Loucy (cell line): ENCODE measurements at regions not wholly inside any gene's neighbourhood (a gene's known extent, or its start where the extent isn't known, plus 50 kb on each side); places are given as distances from the start of the nearest gene placed in this dataset.

Source experiments
- H2AFZ ChIP-seq: fragments of 200-600 bp; sonication (generic); 2 replicates; pipeline ENCODE4 v1.6.0; 2016; ENCODE audit warnings: antibody characterized with exemption, mild to moderate bottlenecking, low read length, moderate library complexity
- H3F3A ChIP-seq: fragments of 200-600 bp; 2 replicates; pipeline ENCODE4 v1.6.0; 2016; ENCODE audit warnings: antibody characterized with exemption, low read depth, mild to moderate bottlenecking
- H3K27me3 ChIP-seq: fragments of 200-600 bp; sonication (generic); 2 replicates; pipeline ENCODE4 v1.6.1; 2014; ENCODE audit warnings: low read length, mild to moderate bottlenecking; ENCODE audit not compliant: insufficient read depth, poor library complexity, severe bottlenecking
- H3K36me3 ChIP-seq: fragments of 200-600 bp; sonication (generic); 2 replicates; pipeline ENCODE4 v1.6.1; 2016; ENCODE audit warnings: low read length; ENCODE audit not compliant: insufficient read depth
- H3K4me1 ChIP-seq: fragments of 200-600 bp; sonication (generic); 2 replicates; pipeline ENCODE4 v1.5.1; 2014; ENCODE audit warnings: low read length, mild to moderate bottlenecking; ENCODE audit not compliant: insufficient read depth, poor library complexity, severe bottlenecking
- H3K4me2 ChIP-seq: fragments of 200-600 bp; sonication (generic); 2 replicates; pipeline ENCODE4 v1.6.0; 2014; ENCODE audit warnings: antibody characterized with exemption, low read length, low read depth, mild to moderate bottlenecking; ENCODE audit not compliant: poor library complexity, severe bottlenecking
- H3K4me3 ChIP-seq: fragments of 200-600 bp; sonication (generic); 2 replicates; pipeline ENCODE4 v1.5.1; 2014; ENCODE audit warnings: low read length, mild to moderate bottlenecking, mixed read lengths; ENCODE audit not compliant: poor library complexity, severe bottlenecking
- H3K79me2 ChIP-seq: fragments of 200-600 bp; sonication (generic); 2 replicates; pipeline ENCODE4 v1.6.1; 2014; ENCODE audit warnings: low read length; ENCODE audit not compliant: insufficient read depth
- H3K9ac ChIP-seq: fragments of 200-600 bp; sonication (generic); 2 replicates; pipeline ENCODE4 v1.6.0; 2014; ENCODE audit warnings: mild to moderate bottlenecking, low read depth, low read length, moderate library complexity; ENCODE audit not compliant: poor library complexity, severe bottlenecking
- H3K9me2 ChIP-seq: fragments of 200-600 bp; sonication (generic); replicated peaks from 2 replicates; pipeline ENCODE4 v1.6.1; 2016; ENCODE audit warnings: low read depth, low read length, mixed read lengths
- H3K9me3 ChIP-seq: fragments of 200-600 bp; sonication (generic); 2 replicates; pipeline ENCODE4 v1.6.1; 2014; ENCODE audit warnings: mild to moderate bottlenecking, antibody characterized with exemption, low read length, low read depth; ENCODE audit not compliant: insufficient read depth
- H4K20me1 ChIP-seq: fragments of 200-600 bp; sonication (generic); 2 replicates; pipeline ENCODE4 v1.6.0; 2014; ENCODE audit warnings: antibody characterized with exemption, low read length, mild to moderate bottlenecking; ENCODE audit not compliant: insufficient read depth, poor library complexity, severe bottlenecking
- EZH2phosphoT487 ChIP-seq: fragments of 200-600 bp; IDR thresholded peaks from 2 replicates; pipeline ENCODE4 v1.6.1; 2018; ENCODE audit warnings: antibody characterized with exemption, mild to moderate bottlenecking, moderate library complexity, borderline replicate concordance
- TF ChIP-seq, protein P1 (sequence below): fragments of 200-600 bp; sonication (generic); conservative IDR thresholded peaks from 2 replicates; pipeline ENCODE4 v1.5.1; 2014; ENCODE audit warnings: mild to moderate bottlenecking, antibody characterized with exemption, low read length

DNA sequence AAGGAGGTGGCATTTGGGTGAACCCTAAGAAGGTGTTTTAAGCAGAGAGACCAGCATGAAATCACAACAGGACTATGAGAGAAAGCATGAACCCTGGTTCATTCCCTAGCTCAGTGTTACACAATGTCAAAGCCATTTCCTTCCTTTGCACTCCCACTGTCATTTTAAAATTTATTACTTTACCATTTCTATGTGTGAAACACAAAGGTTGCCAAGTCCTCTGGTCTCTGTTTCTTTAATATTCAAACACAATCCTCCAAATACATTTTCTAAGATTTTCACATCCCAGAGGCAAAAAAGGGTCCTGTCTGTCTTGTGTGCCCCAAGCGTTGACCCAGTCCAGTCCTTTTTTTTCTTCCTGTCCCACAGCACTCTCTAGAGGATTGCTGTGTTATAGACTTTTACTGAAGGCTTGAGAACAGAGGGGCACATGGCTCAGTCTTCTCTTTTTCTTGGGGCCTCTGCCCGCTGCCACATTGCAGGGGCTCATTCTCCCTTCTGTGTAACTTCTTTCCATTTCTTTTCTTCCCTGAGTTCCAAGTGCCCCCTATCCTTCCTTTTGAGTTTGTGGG is 78.6 kb upstream of the SLC28A3 start:
- Histone ChIP-seq H3K79me2 (no peaks in the 10 kb centered on the region), H3K27me3 (no peaks in the 10 kb centered on the region), H3K9me3 (peaks cover 6% of the 10 kb centered on the region; the same call in 1 of the 2 replicates), H4K20me1 (no peaks in the 10 kb centered on the region), H3K4me3 (no peak overlapping the region), H3K36me3 (no peaks in the 10 kb centered on the region), H3K4me2 (no peak overlapping the region), H3K4me1 (no peaks in the 10 kb centered on the region), H2AFZ (no peak overlapping the region), H3K9me2 (no peaks in the 10 kb centered on the region), H3F3A (no peaks in the 10 kb centered on the region), H3K9ac (no peak overlapping the region)
- TF ChIP-seq EZH2phosphoT487 = no peak
- TF ChIP-seq, protein P1, sequence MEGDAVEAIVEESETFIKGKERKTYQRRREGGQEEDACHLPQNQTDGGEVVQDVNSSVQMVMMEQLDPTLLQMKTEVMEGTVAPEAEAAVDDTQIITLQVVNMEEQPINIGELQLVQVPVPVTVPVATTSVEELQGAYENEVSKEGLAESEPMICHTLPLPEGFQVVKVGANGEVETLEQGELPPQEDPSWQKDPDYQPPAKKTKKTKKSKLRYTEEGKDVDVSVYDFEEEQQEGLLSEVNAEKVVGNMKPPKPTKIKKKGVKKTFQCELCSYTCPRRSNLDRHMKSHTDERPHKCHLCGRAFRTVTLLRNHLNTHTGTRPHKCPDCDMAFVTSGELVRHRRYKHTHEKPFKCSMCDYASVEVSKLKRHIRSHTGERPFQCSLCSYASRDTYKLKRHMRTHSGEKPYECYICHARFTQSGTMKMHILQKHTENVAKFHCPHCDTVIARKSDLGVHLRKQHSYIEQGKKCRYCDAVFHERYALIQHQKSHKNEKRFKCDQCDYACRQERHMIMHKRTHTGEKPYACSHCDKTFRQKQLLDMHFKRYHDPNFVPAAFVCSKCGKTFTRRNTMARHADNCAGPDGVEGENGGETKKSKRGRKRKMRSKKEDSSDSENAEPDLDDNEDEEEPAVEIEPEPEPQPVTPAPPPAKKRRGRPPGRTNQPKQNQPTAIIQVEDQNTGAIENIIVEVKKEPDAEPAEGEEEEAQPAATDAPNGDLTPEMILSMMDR = no peak

DNA sequence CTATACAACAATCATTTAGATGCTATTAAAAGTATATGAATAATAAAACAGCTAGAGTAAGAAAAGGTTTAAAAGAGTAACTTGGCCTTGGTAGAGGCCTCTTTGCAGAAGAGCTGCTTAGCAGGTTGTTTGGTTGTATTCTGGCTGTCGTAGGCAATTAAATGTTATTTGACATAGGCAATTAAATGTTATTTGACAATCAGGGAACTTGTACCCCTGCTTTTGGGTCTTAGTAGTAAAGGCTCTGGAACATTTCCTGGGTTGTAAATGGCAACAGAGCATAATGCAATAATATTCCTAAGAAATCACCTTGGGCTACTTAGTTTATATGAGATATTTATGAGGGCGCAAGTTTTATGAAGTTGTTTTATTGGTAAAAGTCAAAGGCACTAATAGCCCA is 84.4 kb upstream of the SLC28A3 start:
- H3K79me2 ChIP-seq = no peaks in the 10 kb centered on the region
- H3K36me3 ChIP-seq = no peaks in the 10 kb centered on the region
- TF ChIP-seq EZH2phosphoT487 = no peak
- TF ChIP-seq, protein P1 = no peak
- no peak overlapping the region for H3K4me3 ChIP-seq
- H4K20me1 ChIP-seq = no peaks in the 10 kb centered on the region
- H3K9ac ChIP-seq = no peak overlapping the region
- H2AFZ ChIP-seq = no peak overlapping the region
- H3K9me2 ChIP-seq = no peaks in the 10 kb centered on the region
- H3K4me1 ChIP-seq = no peaks in the 10 kb centered on the region
- no peaks in the 10 kb centered on the region for H3K27me3 ChIP-seq
- H3K9me3 ChIP-seq = peaks cover 6% of the 10 kb centered on the region; the same call in 1 of the 2 replicates
- no peaks in the 10 kb centered on the region for H3F3A ChIP-seq
- H3K4me2 ChIP-seq = no peak overlapping the region

DNA sequence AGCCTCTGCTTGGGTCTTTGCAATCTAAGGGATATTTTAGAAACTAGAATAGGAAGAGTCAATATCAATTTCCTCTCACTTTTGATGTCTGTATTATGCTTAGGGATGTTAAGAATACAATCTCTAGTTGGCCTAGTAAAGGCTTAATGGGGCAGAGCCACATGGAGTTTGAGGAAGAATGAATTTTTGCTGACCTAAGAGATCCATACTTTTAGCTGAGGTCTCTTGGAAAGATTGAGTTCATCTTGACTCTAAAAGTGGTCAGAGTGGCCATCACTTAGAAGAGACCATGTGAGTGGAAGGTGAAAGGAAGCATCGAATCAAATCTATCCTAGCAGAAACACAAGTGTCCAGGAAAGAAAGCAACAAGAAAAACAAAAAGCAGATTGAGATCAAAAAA is 92.2 kb upstream of the SLC28A3 start:
- TF ChIP-seq, protein P1 = no peak
- no peak for TF ChIP-seq EZH2phosphoT487
- Histone ChIP-seq H3F3A (no peaks in the 10 kb centered on the region), H3K27me3 (no peaks in the 10 kb centered on the region), H3K79me2 (no peaks in the 10 kb centered on the region), H3K9me2 (no peaks in the 10 kb centered on the region), H3K9ac (no peak overlapping the region), H3K4me2 (no peak overlapping the region), H3K36me3 (no peaks in the 10 kb centered on the region), H3K4me1 (no peaks in the 10 kb centered on the region), H4K20me1 (no peaks in the 10 kb centered on the region), H2AFZ (no peak overlapping the region), H3K4me3 (no peak overlapping the region), H3K9me3 (no peaks in the 10 kb centered on the region; the same call in 1 of the 2 replicates)
